A673 (cell line): ENCODE measurements at regions not wholly inside any gene's neighbourhood (a gene's known extent, or its start where the extent isn't known, plus 50 kb on each side); places are given as distances from the start of the nearest gene placed in this dataset.

Source experiments
- BruUV-seq: library from RNA; stranded (reverse); fragments of 400-500 nt; replicated peaks from 2 replicates; lab custom pipeline; 2021; lab: Mats Ljungman, UMichigan
- CTCF ChIA-PET: fragments of 300-600 bp; sonication (Branson Sonifier 250); formaldehyde crosslinking; loops from one replicate; lab custom pipeline; 2022; ENCODE audit warnings: antibody characterized with exemption; lab: Charles Lee
- POLR2A ChIA-PET: fragments of 300-600 bp; sonication (Branson Sonifier 250); formaldehyde crosslinking; loops from one replicate; lab custom pipeline; 2022; ENCODE audit warnings: antibody characterized with exemption; ENCODE audit not compliant: low non-redundant PET; lab: Charles Lee
- DNase-seq: peaks from one replicate; pipeline ENCODE4 v3.0.0-alpha.2; 2015; ENCODE audit warnings: low spot score
- H3K27ac ChIP-seq: fragments of 200-600 bp; sonication (generic); 2 replicates; pipeline ENCODE4 v1.5.1; 2016; ENCODE audit warnings: mixed run types, low read depth, mild to moderate bottlenecking, mixed read lengths, antibody characterized with exemption, low read length; ENCODE audit not compliant: poor library complexity, severe bottlenecking
- H3K27me3 ChIP-seq: fragments of 200-600 bp; sonication (generic); replicated peaks from 2 replicates; pipeline ENCODE4 v1.6.1; 2017; ENCODE audit warnings: mixed run types, low read depth, mild to moderate bottlenecking, mixed read lengths, antibody characterized with exemption, low read length; ENCODE audit not compliant: insufficient read depth, poor library complexity
- H3K36me3 ChIP-seq: fragments of 200-600 bp; sonication (generic); 2 replicates; pipeline ENCODE4 v1.6.1; 2016; ENCODE audit warnings: mixed run types, mild to moderate bottlenecking, mixed read lengths, antibody characterized with exemption, low read length; ENCODE audit not compliant: insufficient read depth, poor library complexity, severe bottlenecking
- H3K4me1 ChIP-seq: fragments of 200-600 bp; sonication (generic); 2 replicates; pipeline ENCODE4 v1.6.1; 2017; ENCODE audit warnings: mixed run types, mild to moderate bottlenecking, mixed read lengths, antibody characterized with exemption, low read length; ENCODE audit not compliant: insufficient read depth, poor library complexity, severe bottlenecking
- H3K4me3 ChIP-seq: fragments of 200-600 bp; sonication (generic); 2 replicates; pipeline ENCODE4 v1.5.1; 2016; ENCODE audit warnings: low read depth, mixed run types, mild to moderate bottlenecking, mixed read lengths, low read length; ENCODE audit not compliant: poor library complexity, severe bottlenecking
- H3K9me3 ChIP-seq: fragments of 200-600 bp; sonication (generic); 2 replicates; pipeline ENCODE4 v1.6.1; 2016; ENCODE audit warnings: mixed run types, low read depth, mild to moderate bottlenecking, mixed read lengths, antibody characterized with exemption, low read length; ENCODE audit not compliant: poor library complexity, severe bottlenecking
- CTCF ChIP-seq: fragments of 300-800, 200-600 bp; sonication (generic); conservative IDR thresholded peaks from 2 replicates; pipeline ENCODE4 v1.5.1; 2017; ENCODE audit warnings: low read depth, mild to moderate bottlenecking, antibody characterized with exemption, low read length, moderate library complexity, mixed read lengths
- EZH2 ChIP-seq: fragments of 200-600 bp; sonication (generic); IDR thresholded peaks from 2 replicates; pipeline ENCODE4 v1.6.1; 2017; ENCODE audit warnings: borderline replicate concordance, low read depth, mild to moderate bottlenecking, mixed read lengths, antibody characterized with exemption, low read length; ENCODE audit not compliant: poor library complexity, severe bottlenecking
- intact Hi-C: fragments of 100-400 bp; cut with micrococcal nuclease; formaldehyde crosslinking; loops from one replicate; pipeline ENCODE4 v1.10.0; 2022; ENCODE audit not compliant: unreplicated experiment

DNA sequence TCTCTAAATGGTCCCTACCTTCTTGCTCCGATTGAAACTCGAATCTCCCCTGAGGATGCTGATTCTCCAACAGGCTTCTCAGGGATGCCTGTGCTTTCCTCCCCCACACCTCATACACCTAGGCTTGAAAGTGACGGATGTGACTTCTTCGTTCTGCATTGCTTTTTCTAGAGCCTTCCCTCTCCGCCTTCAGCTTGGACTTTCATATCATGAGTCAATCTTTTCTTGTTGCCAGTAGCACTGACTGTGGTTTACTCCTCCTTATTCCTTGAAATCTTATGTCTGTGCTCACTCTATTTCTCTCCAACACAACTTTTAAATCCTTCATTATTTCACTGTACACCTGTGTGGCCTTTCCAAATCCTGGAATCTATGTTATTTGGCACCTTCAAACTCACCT is 451.4 kb downstream of the TMX3 start:
- Histone ChIP-seq H3K9me3 (no peaks in the 10 kb centered on the region), H3K27ac (no peak overlapping the region), H3K4me1 (no peaks in the 10 kb centered on the region), H3K27me3 (no peaks in the 10 kb centered on the region), H3K36me3 (no peaks in the 10 kb centered on the region), H3K4me3 (no peak overlapping the region)
- DNase-seq: no peak
- intact Hi-C loops: no loop called here
- TF ChIP-seq EZH2 (no peak), CTCF (no peak)
- CTCF ChIA-PET: no interaction called here
- POLR2A ChIA-PET: no interaction called here
- BruUV-seq: no TSS peak

GRCh38 chr18:68262690-68263294 is 452.1 kb downstream of the TMX3 start:
- no peak for TF ChIP-seq EZH2
- TF ChIP-seq CTCF: no peak
- Histone ChIP-seq H3K27me3 (no peaks in the 10 kb centered on the region), H3K4me1 (no peaks in the 10 kb centered on the region), H3K27ac (no peak overlapping the region), H3K4me3 (no peak overlapping the region), H3K9me3 (no peaks in the 10 kb centered on the region), H3K36me3 (no peaks in the 10 kb centered on the region)
- no TSS peak for BruUV-seq
- ChIA-PET POLR2A (interaction anchor here (0.6 kb wide), 1 partner anchor 224 kb away, joined by 9 read pairs; no protein-coding TSS in a partner anchor), CTCF (no interaction called here)
- DNase-seq: peak; percentile 25
- intact Hi-C loops: no loop called here

DNA sequence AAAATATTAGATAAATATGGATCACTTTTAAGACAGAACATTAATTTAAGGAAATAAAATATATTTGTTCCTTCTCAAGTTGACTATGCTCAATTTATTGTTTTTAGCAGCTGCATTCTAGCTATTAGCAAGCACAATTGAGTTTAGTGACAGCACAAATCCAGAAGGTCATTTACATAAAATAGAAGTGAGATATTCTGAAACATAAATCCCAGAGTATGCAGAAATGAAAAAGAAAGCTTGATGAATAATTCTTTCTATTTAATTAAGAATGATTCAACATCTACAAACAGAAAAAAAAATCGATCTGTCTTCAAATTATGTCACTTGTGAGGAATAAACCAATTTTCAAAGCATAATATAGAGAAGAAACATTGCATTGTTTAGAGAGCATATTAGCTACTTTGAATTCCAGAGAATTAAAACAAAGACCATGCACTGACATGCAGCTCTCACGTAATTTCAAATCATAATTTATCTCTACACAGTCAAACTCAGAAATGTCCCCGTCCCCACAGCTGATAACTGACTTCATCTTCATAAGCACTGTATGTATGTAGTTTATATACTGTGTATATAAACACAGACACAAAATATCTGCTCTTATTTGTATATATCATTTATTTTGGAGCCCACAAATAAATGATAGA is 458.4 kb downstream of the TMX3 start:
- TF ChIP-seq CTCF (no peak), EZH2 (no peak)
- Histone ChIP-seq H3K4me3 (no peak overlapping the region), H3K27me3 (no peaks in the 10 kb centered on the region), H3K36me3 (no peaks in the 10 kb centered on the region), H3K27ac (no peak overlapping the region), H3K4me1 (peaks cover 4% of the 10 kb centered on the region), H3K9me3 (no peaks in the 10 kb centered on the region)
- POLR2A ChIA-PET: no interaction called here
- BruUV-seq: no TSS peak
- intact Hi-C loops: no loop called here
- no peak for DNase-seq
- CTCF ChIA-PET: interaction anchor here (0.6 kb wide), 1 partner anchor 792 kb away, joined by 3 read pairs; no protein-coding TSS in a partner anchor
